Panc1 (cell line): ENCODE measurements at regions not wholly inside any gene's neighbourhood (a gene's known extent, or its start where the extent isn't known, plus 50 kb on each side); places are given as distances from the start of the nearest gene placed in this dataset.

Experiments
- ATAC-seq: fragments of 200-7000 bp; cut with Tn5 transposase; 2 replicates; pipeline ENCODE4 v1.9.1; 2020; ENCODE audit warnings: mild to moderate bottlenecking, moderate library complexity
- BruUV-seq: library from RNA; stranded (reverse); fragments of 400-500 nt; replicated peaks from 2 replicates; lab custom pipeline; 2021; lab: Mats Ljungman, UMichigan
- CTCF ChIA-PET: fragments of 300-600 bp; sonication (Branson Sonifier 250); formaldehyde crosslinking; loops from one replicate; lab custom pipeline; 2022; ENCODE audit warnings: antibody characterized with exemption; lab: Charles Lee
- POLR2A ChIA-PET: fragments of 300-600 bp; sonication (Branson Sonifier 250); formaldehyde crosslinking; loops from one replicate; lab custom pipeline; 2022; ENCODE audit warnings: antibody characterized with exemption; lab: Charles Lee
- DNase-seq: peaks from one replicate; pipeline ENCODE4 v3.0.0-alpha.2; 2010; ENCODE audit warnings: low read depth, low spot score
- H3K27ac ChIP-seq: 2 replicates; pipeline ENCODE4 v1.5.1; 2011; ENCODE audit warnings: mild to moderate bottlenecking, low read length, inconsistent platforms
- H3K27me3 ChIP-seq: fragments of 200-500 bp; sonication (Bioruptor generic); 2 replicates; pipeline ENCODE4 v1.6.0; 2014; ENCODE audit warnings: low read length, inconsistent platforms; ENCODE audit not compliant: control insufficient read depth, insufficient read depth
- H3K36me3 ChIP-seq: fragments of 200-500 bp; sonication (Bioruptor generic); 2 replicates; pipeline ENCODE4 v1.5.1; 2014; ENCODE audit warnings: inconsistent platforms, mild to moderate bottlenecking, low read length, moderate library complexity; ENCODE audit not compliant: control insufficient read depth, insufficient read depth
- H3K4me1 ChIP-seq: 2 replicates; pipeline ENCODE4 v1.5.1; 2011; ENCODE audit warnings: inconsistent platforms, mild to moderate bottlenecking, low read length, moderate library complexity; ENCODE audit not compliant: control insufficient read depth, insufficient read depth
- H3K4me3 ChIP-seq, 2 experiments: 2 replicates each; pipeline ENCODE4 v1.5.1; 2011 to 2012; ENCODE audit warnings: low read depth in 2 of 2, low read length in 2 of 2, mild to moderate bottlenecking in 2 of 2, inconsistent platforms in 1 of 2, moderate library complexity in 1 of 2
- H3K9me3 ChIP-seq: fragments of 200-500 bp; sonication (Bioruptor generic); 2 replicates; pipeline ENCODE4 v1.5.1; 2014; ENCODE audit warnings: low read depth, mild to moderate bottlenecking, inconsistent platforms, low read length, moderate library complexity; ENCODE audit not compliant: control insufficient read depth, insufficient read depth
- POLR2AphosphoS5 ChIP-seq: IDR thresholded peaks from 2 replicates; pipeline ENCODE4 v1.6.1; 2012; ENCODE audit warnings: mild to moderate bottlenecking, low read depth, low read length, moderate library complexity
- SIN3A ChIP-seq: IDR thresholded peaks from 2 replicates; pipeline ENCODE4 v1.6.1; 2012; ENCODE audit warnings: low read depth, mild to moderate bottlenecking, low read length, moderate library complexity, borderline replicate concordance; ENCODE audit not compliant: insufficient read depth
- in situ Hi-C: cut with HindIII; loops from 2 replicates; pipeline ENCODE4 v1.10.0; 2016; ENCODE audit warnings: low sequenced_read_pairs, low pct_unique_long_range_greater_than_20kb
- intact Hi-C: fragments of 100-400 bp; cut with micrococcal nuclease; formaldehyde crosslinking; loops from one replicate; pipeline ENCODE4 v1.10.0; 2022; ENCODE audit not compliant: unreplicated experiment
- TF ChIP-seq, protein P1 (sequence below): fragments of 450-650 bp; IDR thresholded peaks from 2 replicates; pipeline ENCODE4 v1.5.1; 2017; ENCODE audit warnings: mild to moderate bottlenecking
- TF ChIP-seq, protein P2 (sequence below), 2 experiments: IDR thresholded peaks; 2 replicates each; pipeline ENCODE4 v1.6.1; 2011 to 2012; ENCODE audit warnings: low read depth in 2 of 2, control low read depth in 1 of 2, low read length in 1 of 2, mild to moderate bottlenecking in 1 of 2, moderate library complexity in 1 of 2; ENCODE audit not compliant: insufficient read depth in 1 of 2

DNA sequence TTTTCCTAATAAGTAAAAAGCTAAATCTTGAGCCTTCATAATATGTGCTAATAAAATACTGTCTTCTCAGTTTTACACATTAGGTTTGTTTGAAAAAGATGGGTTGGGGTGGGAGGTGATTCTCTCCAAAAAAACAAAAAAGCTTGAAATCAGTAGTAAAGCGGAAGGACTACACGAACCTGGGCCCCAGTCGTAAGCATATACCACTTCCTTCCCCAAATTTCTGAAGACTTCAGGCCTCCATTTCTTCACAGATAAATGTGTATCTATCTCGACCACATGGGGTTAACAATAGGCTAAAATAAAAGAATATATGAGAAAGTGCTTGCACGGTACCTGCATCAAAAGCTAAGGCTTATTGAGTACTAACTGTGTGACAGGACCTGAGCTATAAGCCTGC, 51.6 kb upstream of the PAX2 start:
- ATAC-seq: no peak
- no peaks in the 10 kb centered on the region for H3K9me3 ChIP-seq
- ChIA-PET POLR2A (interaction anchor here (0.5 kb wide), 1 partner anchor 320 kb away, joined by 4 read pairs; no protein-coding TSS in a partner anchor), CTCF (no interaction called here)
- H3K27ac ChIP-seq: no peak overlapping the region
- TF ChIP-seq, protein P1, sequence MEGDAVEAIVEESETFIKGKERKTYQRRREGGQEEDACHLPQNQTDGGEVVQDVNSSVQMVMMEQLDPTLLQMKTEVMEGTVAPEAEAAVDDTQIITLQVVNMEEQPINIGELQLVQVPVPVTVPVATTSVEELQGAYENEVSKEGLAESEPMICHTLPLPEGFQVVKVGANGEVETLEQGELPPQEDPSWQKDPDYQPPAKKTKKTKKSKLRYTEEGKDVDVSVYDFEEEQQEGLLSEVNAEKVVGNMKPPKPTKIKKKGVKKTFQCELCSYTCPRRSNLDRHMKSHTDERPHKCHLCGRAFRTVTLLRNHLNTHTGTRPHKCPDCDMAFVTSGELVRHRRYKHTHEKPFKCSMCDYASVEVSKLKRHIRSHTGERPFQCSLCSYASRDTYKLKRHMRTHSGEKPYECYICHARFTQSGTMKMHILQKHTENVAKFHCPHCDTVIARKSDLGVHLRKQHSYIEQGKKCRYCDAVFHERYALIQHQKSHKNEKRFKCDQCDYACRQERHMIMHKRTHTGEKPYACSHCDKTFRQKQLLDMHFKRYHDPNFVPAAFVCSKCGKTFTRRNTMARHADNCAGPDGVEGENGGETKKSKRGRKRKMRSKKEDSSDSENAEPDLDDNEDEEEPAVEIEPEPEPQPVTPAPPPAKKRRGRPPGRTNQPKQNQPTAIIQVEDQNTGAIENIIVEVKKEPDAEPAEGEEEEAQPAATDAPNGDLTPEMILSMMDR: no peak
- TF ChIP-seq SIN3A (no peak), POLR2AphosphoS5 (no peak)
- TF ChIP-seq, protein P2, sequence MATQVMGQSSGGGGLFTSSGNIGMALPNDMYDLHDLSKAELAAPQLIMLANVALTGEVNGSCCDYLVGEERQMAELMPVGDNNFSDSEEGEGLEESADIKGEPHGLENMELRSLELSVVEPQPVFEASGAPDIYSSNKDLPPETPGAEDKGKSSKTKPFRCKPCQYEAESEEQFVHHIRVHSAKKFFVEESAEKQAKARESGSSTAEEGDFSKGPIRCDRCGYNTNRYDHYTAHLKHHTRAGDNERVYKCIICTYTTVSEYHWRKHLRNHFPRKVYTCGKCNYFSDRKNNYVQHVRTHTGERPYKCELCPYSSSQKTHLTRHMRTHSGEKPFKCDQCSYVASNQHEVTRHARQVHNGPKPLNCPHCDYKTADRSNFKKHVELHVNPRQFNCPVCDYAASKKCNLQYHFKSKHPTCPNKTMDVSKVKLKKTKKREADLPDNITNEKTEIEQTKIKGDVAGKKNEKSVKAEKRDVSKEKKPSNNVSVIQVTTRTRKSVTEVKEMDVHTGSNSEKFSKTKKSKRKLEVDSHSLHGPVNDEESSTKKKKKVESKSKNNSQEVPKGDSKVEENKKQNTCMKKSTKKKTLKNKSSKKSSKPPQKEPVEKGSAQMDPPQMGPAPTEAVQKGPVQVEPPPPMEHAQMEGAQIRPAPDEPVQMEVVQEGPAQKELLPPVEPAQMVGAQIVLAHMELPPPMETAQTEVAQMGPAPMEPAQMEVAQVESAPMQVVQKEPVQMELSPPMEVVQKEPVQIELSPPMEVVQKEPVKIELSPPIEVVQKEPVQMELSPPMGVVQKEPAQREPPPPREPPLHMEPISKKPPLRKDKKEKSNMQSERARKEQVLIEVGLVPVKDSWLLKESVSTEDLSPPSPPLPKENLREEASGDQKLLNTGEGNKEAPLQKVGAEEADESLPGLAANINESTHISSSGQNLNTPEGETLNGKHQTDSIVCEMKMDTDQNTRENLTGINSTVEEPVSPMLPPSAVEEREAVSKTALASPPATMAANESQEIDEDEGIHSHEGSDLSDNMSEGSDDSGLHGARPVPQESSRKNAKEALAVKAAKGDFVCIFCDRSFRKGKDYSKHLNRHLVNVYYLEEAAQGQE (IDR thresholded peaks at IDR 0.05; ENCODE audit: insufficient read depth in 1 of 2, low read depth in 2 of 2, low read length in 1 of 2): no peak
- H3K4me1 ChIP-seq: 0 out of 2 replicates have a peak, but pooled peaks cover 3% of the 10 kb centered on the region
- DNase-seq: no peak
- intact Hi-C loops: no loop called here
- H3K4me3 ChIP-seq: no peak overlapping the region
- BruUV-seq: no TSS peak
- H3K36me3 ChIP-seq: no peaks in the 10 kb centered on the region
- in situ Hi-C loops: no loop called here
- H3K27me3 ChIP-seq: no peaks in the 10 kb centered on the region
